Dedifferentiated amniotic fluid mesenchymal stem cell (primary cell): ENCODE measurements at regions not wholly inside any gene's neighbourhood (a gene's known extent, or its start where the extent isn't known, plus 50 kb on each side); places are given as distances from the start of the nearest gene placed in this dataset.

Experiments used
- DNase-seq: peaks from one replicate; pipeline ENCODE4 v3.0.0-alpha.2; 2016; ENCODE audit errors: extremely low spot score

DNA sequence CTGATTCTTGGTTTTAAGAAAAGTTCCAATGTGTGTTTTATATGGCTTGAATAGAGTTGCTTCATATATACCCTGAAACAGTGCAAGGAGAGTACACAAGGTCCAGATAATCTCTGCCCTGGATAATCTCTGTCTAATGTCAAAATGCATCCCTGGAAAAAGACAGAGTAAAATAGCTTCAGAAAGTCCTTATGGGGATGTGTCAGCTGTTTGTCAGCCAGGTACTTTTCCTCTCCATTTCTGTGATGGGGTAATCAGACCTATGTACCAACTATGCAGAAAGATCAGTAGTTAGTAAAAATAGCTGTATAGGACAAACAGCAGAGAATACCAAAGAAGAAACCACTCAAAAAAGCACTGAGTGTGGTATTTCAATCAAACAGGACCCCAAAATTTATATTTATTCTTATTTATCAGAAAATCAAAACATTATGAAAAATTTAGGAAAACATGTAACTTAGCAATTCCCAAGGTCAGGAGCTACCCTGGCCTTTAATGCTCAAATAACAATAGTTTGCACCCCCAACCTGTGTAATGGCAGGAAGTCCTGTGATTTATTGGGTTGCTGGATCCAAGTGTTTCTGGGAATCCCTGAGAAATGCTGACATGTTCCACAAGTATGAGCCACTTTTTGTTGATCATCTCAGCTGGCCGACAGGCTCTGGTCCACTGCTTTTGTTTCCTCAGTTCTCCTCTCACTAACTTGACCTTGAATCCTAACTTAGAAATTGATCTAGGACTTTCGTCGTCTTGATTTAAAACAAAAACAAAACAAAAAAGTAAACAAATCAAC is 69.6 kb downstream of the MDH1 start:
- DNase-seq: no peak

GRCh38 chr2:63660060-63660459 is 71.3 kb downstream of the MDH1 start:
- DNase-seq: no peak

DNA sequence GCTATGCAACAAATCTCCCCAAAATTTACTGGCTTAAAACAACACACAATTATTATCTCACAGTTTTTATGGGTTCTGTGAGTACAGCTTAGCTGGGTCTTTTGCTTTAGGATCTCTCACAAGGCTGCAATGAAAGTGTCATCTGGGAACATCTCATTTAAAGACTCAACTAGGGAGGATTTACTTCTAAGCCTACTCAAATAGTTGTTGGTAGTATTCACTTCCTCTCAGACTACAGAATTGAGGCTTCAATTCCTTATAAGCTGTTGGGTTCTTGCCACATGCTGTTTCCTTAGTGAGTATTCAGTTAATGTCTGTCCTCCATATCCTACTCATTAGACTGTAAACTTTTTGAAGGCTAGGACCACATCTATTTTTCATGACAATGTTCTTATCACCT is 72.3 kb downstream of the MDH1 start:
- peak; percentile 73 for DNase-seq

DNA sequence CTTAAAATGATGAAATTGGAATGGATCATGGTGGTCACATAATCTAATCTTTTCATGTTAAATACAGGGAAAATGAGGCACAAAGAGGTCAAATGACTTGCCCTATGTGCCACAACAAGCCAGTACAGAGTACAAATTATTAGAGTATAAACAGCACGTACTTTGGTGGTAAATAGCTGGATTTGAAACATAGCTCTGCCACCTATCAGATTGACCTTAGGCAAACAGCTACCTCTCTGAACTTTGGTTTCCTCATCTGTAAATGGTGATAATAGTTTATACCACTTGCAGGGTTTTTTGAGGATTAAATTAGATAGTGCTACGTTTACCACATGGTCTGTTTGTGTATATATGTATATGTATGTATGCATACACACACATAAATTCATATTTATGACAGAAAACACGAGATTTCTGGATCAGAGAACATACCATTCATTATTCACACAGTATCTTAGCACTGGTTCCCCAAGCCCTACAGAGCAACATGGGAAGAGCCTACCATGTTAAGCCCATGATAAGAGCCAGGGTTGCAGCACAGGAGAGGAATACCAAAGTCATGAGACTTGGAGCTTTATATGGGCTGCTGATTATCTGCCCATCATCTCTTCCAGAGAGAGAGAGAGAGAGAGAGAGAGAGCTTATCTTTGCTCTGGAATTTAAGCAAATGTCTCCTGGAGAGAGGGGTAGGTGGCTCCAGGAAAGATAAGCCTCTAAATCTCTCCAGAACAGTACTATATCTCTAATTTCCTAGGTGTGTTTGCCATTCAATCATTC is 73.5 kb downstream of the MDH1 start:
- DNase-seq: no peak

DNA sequence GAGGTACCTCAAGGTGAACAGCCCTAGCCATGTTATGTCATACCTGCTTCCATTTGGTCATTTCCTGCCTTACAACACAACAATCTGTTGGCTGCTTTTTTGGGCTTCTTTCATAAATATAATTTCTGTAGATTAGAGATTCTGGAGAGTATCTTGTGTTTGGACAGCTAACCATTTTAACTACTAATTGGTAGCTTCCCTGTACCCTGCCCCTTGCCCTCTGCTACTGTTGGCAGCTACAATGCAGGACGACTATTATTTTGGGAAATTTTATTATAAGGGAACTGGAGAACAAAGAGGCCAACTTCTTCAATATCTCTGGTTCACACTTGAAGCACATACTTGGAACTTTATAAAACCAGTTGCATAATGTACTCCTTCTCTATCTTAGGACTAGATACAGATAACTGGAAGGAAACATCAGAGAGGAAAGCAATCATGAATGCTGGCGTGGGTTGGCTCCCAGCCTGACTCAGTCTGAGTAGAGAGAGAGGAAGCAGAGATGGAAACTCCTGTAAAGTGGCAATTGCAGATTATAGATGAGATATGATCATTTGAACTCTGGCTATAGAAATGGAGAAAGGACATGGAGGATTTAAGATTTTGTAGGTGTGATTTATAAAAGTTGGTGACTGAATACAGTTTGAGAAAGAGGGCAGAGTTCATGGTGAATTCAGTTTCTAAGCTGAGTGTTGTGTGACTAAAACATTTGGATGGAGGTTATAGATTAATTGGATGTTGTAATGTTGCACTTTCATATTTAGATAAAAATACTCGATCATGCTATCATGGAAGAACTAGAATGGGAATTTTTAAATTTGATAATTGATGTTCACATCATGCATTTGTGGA is 74.5 kb downstream of the MDH1 start:
- DNase-seq: no peak

- no peak for DNase-seq
Observed at GRCh38 chr2:63665091-63665490, 76.3 kb downstream of the MDH1 start.

- DNase-seq: peak; percentile 44
Observed at GRCh38 chr2:63665846-63666475, 77.2 kb downstream of the MDH1 start.

DNA sequence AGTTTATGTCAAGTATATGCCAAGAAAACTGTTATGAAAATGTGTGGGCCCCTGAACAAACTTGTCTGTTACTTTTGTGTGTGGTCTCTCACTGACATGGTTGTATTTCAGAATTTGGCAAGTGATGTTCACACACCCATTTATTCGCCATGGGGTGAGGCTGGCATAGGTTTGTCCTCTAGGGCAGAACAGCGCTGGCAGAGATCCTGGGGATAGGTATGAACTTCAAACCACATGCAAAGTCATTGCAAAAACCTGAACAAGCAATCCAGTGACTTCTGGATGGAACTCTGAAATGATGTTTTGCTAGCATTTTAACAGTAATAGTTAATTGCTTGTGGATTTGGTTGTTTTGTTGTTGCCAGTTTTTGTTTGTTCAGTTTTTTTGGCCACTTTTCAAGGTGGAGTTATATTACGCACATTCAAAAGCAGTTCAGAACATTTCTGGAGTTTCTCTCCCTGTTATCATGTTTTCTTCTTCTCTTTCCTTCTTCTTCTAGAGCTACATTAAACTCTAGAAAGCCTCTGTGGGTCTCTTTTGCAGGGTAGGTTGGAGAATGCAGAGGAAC is 78.5 kb downstream of the MDH1 start:
- no peak for DNase-seq

DNA sequence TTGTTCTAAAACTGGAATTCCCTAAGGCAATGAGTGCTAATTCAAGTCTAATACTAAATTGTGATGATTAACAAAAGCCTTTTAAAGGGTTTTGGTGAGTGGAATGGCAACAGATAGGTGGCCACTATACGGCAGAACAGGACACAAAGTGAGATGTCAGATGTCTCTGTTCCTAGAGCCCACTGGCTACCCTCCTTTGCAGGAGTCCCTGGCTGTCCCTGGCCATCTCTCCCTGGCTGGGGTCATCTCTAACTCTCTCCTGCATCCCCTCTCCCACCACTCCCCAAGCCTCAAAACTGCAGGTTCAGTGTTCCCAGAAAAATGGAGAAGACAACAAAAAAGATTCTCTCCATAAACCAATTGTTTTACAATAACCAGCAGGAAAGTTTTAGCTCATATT is 79.2 kb downstream of the MDH1 start:
- no peak for DNase-seq

GRCh38 chr2:63668466-63668865 is 79.7 kb downstream of the MDH1 start:
- no peak for DNase-seq

GRCh38 chr2:63669596-63669995 is 80.8 kb downstream of the MDH1 start:
- no peak for DNase-seq

DNA sequence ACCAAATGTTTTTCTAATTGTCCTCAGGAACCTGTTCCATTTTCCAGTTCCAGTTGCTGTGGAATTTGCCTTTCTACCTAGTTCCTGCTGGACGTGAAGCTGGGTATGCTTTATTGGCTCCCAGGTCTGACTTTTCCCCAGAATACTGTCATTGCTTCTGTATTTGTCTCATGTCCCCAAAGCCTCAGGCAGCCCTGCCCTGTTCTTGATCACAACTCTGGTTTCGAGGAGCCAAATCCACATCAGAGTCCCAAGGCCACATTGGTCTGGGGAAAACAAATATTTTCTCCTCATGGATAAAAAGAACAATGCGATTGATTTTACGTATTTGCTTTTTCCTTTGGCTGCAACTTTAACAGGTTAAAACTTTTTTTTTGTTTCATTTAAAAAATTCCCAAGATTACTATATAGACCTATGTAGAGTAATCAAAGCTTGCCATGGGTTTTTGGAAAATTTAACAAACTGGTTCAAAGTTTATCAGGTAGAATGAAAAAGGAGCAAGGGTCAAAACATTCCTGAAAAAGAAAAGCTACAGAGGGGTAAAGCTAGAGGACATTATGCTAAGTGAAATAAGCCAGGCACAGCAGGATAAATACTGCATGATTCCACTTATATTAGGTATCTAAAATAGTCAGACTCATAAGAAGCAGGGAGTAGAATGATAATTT is 85.2 kb downstream of the MDH1 start:
- DNase-seq: no peak

- no peak for DNase-seq
Observed at GRCh38 chr2:63675026-63675425, 86.3 kb downstream of the MDH1 start.

GRCh38 chr2:63676135-63676534 is 87.4 kb downstream of the MDH1 start:
- DNase-seq: no peak

DNA sequence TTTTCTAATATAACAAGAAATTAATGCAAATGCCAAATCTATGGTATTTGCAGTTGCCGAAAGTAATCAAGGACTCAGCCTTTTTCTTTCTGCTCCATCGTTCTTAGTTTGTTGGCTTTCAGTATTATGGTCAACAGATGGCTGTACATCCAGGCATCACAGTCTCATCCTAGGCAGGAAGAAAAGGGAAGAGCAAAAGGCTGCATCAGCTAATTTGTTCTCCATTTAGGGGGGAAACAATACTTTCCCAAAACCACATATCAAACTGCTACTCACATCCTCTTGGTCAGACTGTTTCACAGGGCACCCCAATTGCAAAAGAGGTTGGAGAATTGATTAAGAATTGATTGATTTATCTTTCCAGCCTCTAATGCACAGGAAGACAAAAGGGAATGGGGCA is 89.3 kb downstream of the MDH1 start:
- DNase-seq: no peak

GRCh38 chr2:63678551-63678950 is 89.8 kb downstream of the MDH1 start:
- DNase-seq: no peak

GRCh38 chr2:63679252-63679855 is 90.6 kb downstream of the MDH1 start:
- no peak for DNase-seq

DNA sequence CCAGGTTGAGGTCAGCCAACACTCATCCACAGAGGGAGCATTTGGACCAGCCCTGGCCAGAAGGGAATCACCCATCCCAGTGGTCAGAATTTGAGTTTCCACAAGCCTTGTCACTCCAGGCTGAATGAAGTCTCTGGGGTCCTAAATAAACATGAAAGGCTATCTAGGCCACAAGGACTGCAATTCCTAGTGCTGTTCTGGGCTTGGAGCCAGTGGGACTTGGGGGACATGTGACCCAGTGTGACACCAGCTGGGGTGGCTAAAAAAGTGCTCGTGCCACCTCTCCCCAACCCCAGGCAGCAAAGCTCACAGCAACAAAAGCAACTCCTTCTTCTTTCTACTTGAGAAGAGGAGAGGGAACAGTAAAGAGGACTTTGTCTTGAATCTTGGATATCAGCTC is 91.7 kb downstream of the MDH1 start:
- no peak for DNase-seq

- no peak for DNase-seq
Observed at GRCh38 chr2:63681896-63682295, 93.1 kb downstream of the MDH1 start.

DNA sequence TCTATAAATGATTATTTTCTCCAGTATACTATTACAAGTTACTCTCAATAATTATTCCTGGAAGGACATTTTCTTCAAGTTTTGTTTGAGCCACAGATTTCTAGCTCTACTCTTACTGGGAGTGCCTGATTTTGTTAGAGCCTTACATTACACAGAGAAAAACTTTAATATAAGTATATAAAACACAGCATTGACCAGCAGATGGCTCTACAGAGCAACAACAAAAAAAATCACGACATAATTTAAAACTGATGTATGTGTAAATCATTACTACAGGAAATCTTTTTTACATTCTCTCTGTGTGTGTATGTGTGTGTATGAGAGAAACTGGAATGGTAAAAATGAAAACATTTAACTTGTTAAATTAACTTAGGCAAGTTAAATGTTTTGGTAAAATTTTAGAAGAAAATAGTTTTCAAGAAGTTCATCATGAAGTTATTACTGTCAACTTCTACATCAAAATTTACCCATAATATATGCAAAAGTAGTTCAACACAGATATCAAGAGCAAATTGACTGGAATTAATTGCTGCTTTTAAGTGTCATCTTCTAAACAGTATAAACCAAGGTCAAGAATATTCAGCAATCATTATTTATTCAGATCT is 103.3 kb downstream of the MDH1 start:
- DNase-seq: peak; percentile 77
